ENCODE measurements at regions not wholly inside any gene's neighbourhood (a gene's known extent, or its start where the extent isn't known, plus 50 kb on each side); places are given as distances from the start of the nearest gene placed in this dataset.

GRCh38 chr12:89172224-89172623, 180.1 kb downstream of the DUSP6 start:
- Histone ChIP-seq H3K36me3 (ENCODE audit: control insufficient read depth in 4 of 4, insufficient read depth in 4 of 4, low read length in 4 of 4) (no peaks in the 10 kb centered on the region), H3K9me3 (ENCODE audit: control insufficient read depth in 4 of 4, insufficient read depth in 3 of 4, low read length in 3 of 4) (no peaks in the 10 kb centered on the region), H3K27me3 (ENCODE audit: control insufficient read depth in 3 of 3, insufficient read depth in 3 of 3, low read length in 2 of 3) (no peaks in the 10 kb centered on the region), H3K4me1 (ENCODE audit: control insufficient read depth in 5 of 5, insufficient read depth in 5 of 5, low read length in 5 of 5) (peaks cover 0 to 2% (median 0%) of the 10 kb centered on the region in 5 donors), H3K4me3 (no peak overlapping the region), H3K27ac (ENCODE audit: low read depth in 1 of 2, low read length in 1 of 2) (no peak overlapping the region), H3K9ac (ENCODE audit: insufficient read depth in 1 of 2, low read length in 2 of 2) (no peak overlapping the region)
- no peak for TF ChIP-seq CTCF (IDR thresholded peaks at IDR 0.05; ENCODE audit: control extremely low read depth, extremely low read depth)
- no peak for DNase-seq
- no peak for ATAC-seq (ENCODE audit: insufficient read depth, low FRiP score)

- Histone ChIP-seq H3K27ac (ENCODE audit: low read depth in 1 of 2, low read length in 1 of 2) (no peak overlapping the region), H3K27me3 (ENCODE audit: control insufficient read depth in 3 of 3, insufficient read depth in 3 of 3, low read length in 2 of 3) (no peaks in the 10 kb centered on the region), H3K36me3 (ENCODE audit: control insufficient read depth in 4 of 4, insufficient read depth in 4 of 4, low read length in 4 of 4) (no peaks in the 10 kb centered on the region), H3K9me3 (ENCODE audit: control insufficient read depth in 4 of 4, insufficient read depth in 3 of 4, low read length in 3 of 4) (no peaks in the 10 kb centered on the region), H3K4me3 (no peak overlapping the region), H3K9ac (ENCODE audit: insufficient read depth in 1 of 2, low read length in 2 of 2) (no peak overlapping the region), H3K4me1 (ENCODE audit: control insufficient read depth in 5 of 5, insufficient read depth in 5 of 5, low read length in 5 of 5) (peaks cover 0 to 7% (median 0%) of the 10 kb centered on the region in 5 donors)
- WGBS, 2 donors, result 82 to 86% methylated on average over 5 of the region's 5 CpGs
- DNase-seq (no peak), ATAC-seq (ENCODE audit: insufficient read depth, low FRiP score) (no peak)
- TF ChIP-seq CTCF (IDR thresholded peaks at IDR 0.05; ENCODE audit: control extremely low read depth, extremely low read depth), result no peak
Observed at GRCh38 chr12:89169321-89169720, 183.0 kb downstream of the DUSP6 start.

GRCh38 chr12:89167986-89168385, 184.3 kb downstream of the DUSP6 start:
- no peak for TF ChIP-seq CTCF (IDR thresholded peaks at IDR 0.05; ENCODE audit: control extremely low read depth, extremely low read depth)
- Histone ChIP-seq H3K9me3 (ENCODE audit: control insufficient read depth in 4 of 4, insufficient read depth in 3 of 4, low read length in 3 of 4) (no peaks in the 10 kb centered on the region), H3K27me3 (ENCODE audit: control insufficient read depth in 3 of 3, insufficient read depth in 3 of 3, low read length in 2 of 3) (no peaks in the 10 kb centered on the region), H3K36me3 (ENCODE audit: control insufficient read depth in 4 of 4, insufficient read depth in 4 of 4, low read length in 4 of 4) (no peaks in the 10 kb centered on the region), H3K4me3 (no peak overlapping the region), H3K27ac (ENCODE audit: low read depth in 1 of 2, low read length in 1 of 2) (no peak overlapping the region), H3K9ac (ENCODE audit: insufficient read depth in 1 of 2, low read length in 2 of 2) (no peak overlapping the region), H3K4me1 (ENCODE audit: control insufficient read depth in 5 of 5, insufficient read depth in 5 of 5, low read length in 5 of 5) (peaks cover 0 to 9% (median 0%) of the 10 kb centered on the region in 5 donors)
- no peak for DNase-seq
- WGBS, 2 donors, result 86 to 88% methylated on average over 3 of the region's 3 CpGs
- ATAC-seq (ENCODE audit: insufficient read depth, low FRiP score), result no peak

- Histone ChIP-seq H3K9ac (ENCODE audit: insufficient read depth in 1 of 2, low read length in 2 of 2) (no peak overlapping the region), H3K36me3 (ENCODE audit: control insufficient read depth in 4 of 4, insufficient read depth in 4 of 4, low read length in 4 of 4) (no peaks in the 10 kb centered on the region), H3K4me3 (no peak overlapping the region), H3K27ac (ENCODE audit: low read depth in 1 of 2, low read length in 1 of 2) (peak overlapping the region in 1 of 2 donors; percentile 21), H3K27me3 (ENCODE audit: control insufficient read depth in 3 of 3, insufficient read depth in 3 of 3, low read length in 2 of 3) (no peaks in the 10 kb centered on the region), H3K4me1 (ENCODE audit: control insufficient read depth in 5 of 5, insufficient read depth in 5 of 5, low read length in 5 of 5) (peaks cover 0 to 12% (median 0%) of the 10 kb centered on the region in 5 donors), H3K9me3 (ENCODE audit: control insufficient read depth in 4 of 4, insufficient read depth in 3 of 4, low read length in 3 of 4) (no peaks in the 10 kb centered on the region)
- TF ChIP-seq CTCF (IDR thresholded peaks at IDR 0.05; ENCODE audit: control extremely low read depth, extremely low read depth), result no peak
- ATAC-seq (ENCODE audit: insufficient read depth, low FRiP score) (no peak), DNase-seq (peak in 1 of 3 donors; percentile 49)
- WGBS, 2 donors, result 19 to 53% methylated on average over 1 of the region's 1 CpG
Observed at GRCh38 chr12:89166525-89166934, 185.8 kb downstream of the DUSP6 start.

Measured in lung (tissue), 11 donors.